Astrocyte of the cerebellum (primary cell): ENCODE measurements at regions not wholly inside any gene's neighbourhood (a gene's known extent, or its start where the extent isn't known, plus 50 kb on each side); places are given as distances from the start of the nearest gene placed in this dataset.
A peak's percentile ranks its signal among the peaks of the same experiment; 100 is the strongest.

Experiments
- DNase-seq: peaks from one replicate; pipeline ENCODE4 v3.0.0-alpha.2; 2011; ENCODE audit warnings: low read depth
- H3K4me3 ChIP-seq: 2 replicates; pipeline ENCODE4 v1.5.1; 2011; ENCODE audit warnings: mild to moderate bottlenecking, low read depth, low read length, moderate library complexity
- in situ Hi-C: cut with HindIII; loops from 2 replicates; pipeline ENCODE4 v1.10.0; 2017; ENCODE audit warnings: low sequenced_read_pairs
- TF ChIP-seq, protein P1 (sequence below): IDR thresholded peaks from 2 replicates; pipeline ENCODE4 v1.5.1; 2012; ENCODE audit warnings: low read length, low read depth, moderate library complexity, mild to moderate bottlenecking; ENCODE audit errors: missing control alignments

DNA sequence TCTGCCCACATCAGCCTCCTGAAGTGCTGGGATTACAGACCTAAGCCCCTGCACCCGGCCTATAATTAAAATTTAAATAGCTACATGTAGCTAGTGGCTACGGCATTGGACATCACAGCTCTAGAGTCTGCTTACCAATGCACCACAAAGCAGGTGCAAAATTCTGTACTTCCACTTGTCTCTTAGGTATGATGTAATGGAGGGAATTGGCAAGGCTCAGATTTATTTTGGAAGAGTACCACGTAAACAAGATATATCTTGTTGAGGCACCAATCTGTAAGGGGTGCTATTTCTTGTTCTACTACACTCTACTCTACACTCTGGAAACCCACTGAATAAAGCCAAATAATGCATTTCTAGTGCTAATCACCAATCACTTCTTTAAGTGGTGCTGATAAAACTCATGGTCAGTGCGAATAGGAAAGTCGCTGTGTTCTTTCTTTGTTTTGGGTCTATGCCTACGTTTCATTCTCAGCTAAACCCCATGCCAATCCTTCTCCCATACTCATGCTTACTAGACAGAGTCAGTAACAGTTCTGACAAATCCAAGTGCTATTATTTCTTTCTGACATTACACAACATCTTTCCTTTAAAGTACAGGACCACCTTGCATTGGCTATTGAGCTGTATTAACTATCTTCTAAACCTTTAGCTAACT, 92.3 kb downstream of the GC start:
- TF ChIP-seq, protein P1, sequence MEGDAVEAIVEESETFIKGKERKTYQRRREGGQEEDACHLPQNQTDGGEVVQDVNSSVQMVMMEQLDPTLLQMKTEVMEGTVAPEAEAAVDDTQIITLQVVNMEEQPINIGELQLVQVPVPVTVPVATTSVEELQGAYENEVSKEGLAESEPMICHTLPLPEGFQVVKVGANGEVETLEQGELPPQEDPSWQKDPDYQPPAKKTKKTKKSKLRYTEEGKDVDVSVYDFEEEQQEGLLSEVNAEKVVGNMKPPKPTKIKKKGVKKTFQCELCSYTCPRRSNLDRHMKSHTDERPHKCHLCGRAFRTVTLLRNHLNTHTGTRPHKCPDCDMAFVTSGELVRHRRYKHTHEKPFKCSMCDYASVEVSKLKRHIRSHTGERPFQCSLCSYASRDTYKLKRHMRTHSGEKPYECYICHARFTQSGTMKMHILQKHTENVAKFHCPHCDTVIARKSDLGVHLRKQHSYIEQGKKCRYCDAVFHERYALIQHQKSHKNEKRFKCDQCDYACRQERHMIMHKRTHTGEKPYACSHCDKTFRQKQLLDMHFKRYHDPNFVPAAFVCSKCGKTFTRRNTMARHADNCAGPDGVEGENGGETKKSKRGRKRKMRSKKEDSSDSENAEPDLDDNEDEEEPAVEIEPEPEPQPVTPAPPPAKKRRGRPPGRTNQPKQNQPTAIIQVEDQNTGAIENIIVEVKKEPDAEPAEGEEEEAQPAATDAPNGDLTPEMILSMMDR, result no peak
- in situ Hi-C loops, result no loop called here
- no peak for DNase-seq
- no peak overlapping the region for H3K4me3 ChIP-seq

GRCh38 chr4:71689822-71690221, 94.1 kb downstream of the GC start:
- in situ Hi-C loops, result no loop called here
- TF ChIP-seq, protein P1, result no peak
- no peak overlapping the region for H3K4me3 ChIP-seq
- no peak for DNase-seq

DNA sequence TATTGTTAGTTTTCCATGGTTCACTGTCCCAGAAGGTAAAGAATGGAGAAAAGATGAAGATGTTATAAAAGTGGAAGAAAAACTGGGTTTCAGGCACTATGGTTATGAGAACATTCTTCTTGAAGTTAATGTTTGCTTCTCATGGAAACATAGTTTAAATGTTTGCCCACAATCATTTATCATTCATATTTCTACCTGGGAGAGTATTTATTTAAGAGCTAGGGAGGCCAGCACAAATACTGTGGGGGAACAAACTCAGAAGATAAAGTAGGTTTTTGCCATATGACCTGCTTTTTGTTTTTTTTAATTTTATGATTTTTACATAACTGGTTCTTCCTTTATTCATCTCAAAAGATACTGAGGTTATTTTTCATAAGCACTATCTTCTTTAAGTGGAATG, 96.8 kb downstream of the GC start:
- TF ChIP-seq, protein P1, result no peak
- in situ Hi-C loops, result no loop called here
- DNase-seq, result peak; percentile 13
- no peak overlapping the region for H3K4me3 ChIP-seq

- in situ Hi-C loops, result no loop called here
- H3K4me3 ChIP-seq, result no peak overlapping the region
- TF ChIP-seq, protein P1, result no peak
- no peak for DNase-seq
Measured at GRCh38 chr4:71685975-71686374, 97.9 kb downstream of the GC start.

- DNase-seq, result no peak
- H3K4me3 ChIP-seq, result no peak overlapping the region
- in situ Hi-C loops, result no loop called here
- TF ChIP-seq, protein P1, result no peak
Measured at GRCh38 chr4:71683309-71683708, 100.6 kb downstream of the GC start.

DNA sequence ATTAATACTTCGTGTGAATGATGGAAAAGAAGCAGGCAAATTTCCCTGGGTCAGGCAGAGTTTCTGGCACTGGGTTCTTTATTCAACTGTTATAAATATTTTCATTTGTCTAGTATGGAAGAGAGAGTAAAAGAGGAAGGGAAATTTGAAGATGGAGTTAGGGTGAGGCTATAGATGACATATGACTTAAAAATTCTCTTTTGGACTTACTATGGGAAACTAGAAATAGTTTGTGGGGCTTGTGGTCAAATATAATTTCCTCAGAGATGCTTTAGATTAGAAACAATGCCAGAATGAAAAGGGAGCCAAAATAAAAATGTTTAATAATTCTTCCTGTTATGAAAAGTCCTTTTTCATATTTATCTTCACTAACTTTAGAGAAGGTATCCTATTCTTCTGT, 103.2 kb downstream of the GC start:
- peak; percentile 16 for DNase-seq
- TF ChIP-seq, protein P1, result no peak
- in situ Hi-C loops, result no loop called here
- H3K4me3 ChIP-seq, result no peak overlapping the region
